HG02885 (cell line): ENCODE measurements at regions not wholly inside any gene's neighbourhood (a gene's known extent, or its start where the extent isn't known, plus 50 kb on each side); places are given as distances from the start of the nearest gene placed in this dataset.
"Not testable (repeated sequence)": the region's sequence is repeated elsewhere in the genome, so short reads cannot be mapped to it uniquely, and the experiment has no call there.

Experiments used
- ATAC-seq: cut with Tn5 transposase; IDR thresholded peaks from one replicate; pipeline ENCODE4 v1.9.1; 2021; ENCODE audit warnings: mild to moderate bottlenecking; ENCODE audit not compliant: unreplicated experiment, poor library complexity

- no peak for ATAC-seq
Observed at GRCh38 chr5:1961952-1962595, 79.3 kb upstream of the IRX4 start.

GRCh38 chr5:1961304-1961946 lies 78.7 kb upstream of the IRX4 start:
- no peak for ATAC-seq

GRCh38 chr5:1960595-1961303 lies 78.0 kb upstream of the IRX4 start:
- ATAC-seq: no peak

GRCh38 chr5:1959725-1960581 lies 77.2 kb upstream of the IRX4 start:
- ATAC-seq: no peak

GRCh38 chr5:1959231-1959630 lies 76.5 kb upstream of the IRX4 start:
- ATAC-seq: no peak

GRCh38 chr5:1958211-1959010 lies 75.7 kb upstream of the IRX4 start:
- ATAC-seq: no peak

- no peak for ATAC-seq
Observed at GRCh38 chr5:1955586-1955985, 72.9 kb upstream of the IRX4 start.

GRCh38 chr5:1953710-1954109 lies 71.0 kb upstream of the IRX4 start:
- not testable (repeated sequence) for ATAC-seq

- ATAC-seq: no peak
Observed at GRCh38 chr5:1952444-1953099, 69.8 kb upstream of the IRX4 start.

- no peak for ATAC-seq
Observed at GRCh38 chr5:1952021-1952420, 69.3 kb upstream of the IRX4 start.

- ATAC-seq: no peak
Observed at GRCh38 chr5:1951165-1951816, 68.6 kb upstream of the IRX4 start.

GRCh38 chr5:1950708-1951103 lies 68.0 kb upstream of the IRX4 start:
- ATAC-seq: no peak

- no peak for ATAC-seq
Observed at GRCh38 chr5:1950096-1950707, 67.5 kb upstream of the IRX4 start.

GRCh38 chr5:1949253-1949652 lies 66.5 kb upstream of the IRX4 start:
- no peak for ATAC-seq

GRCh38 chr5:1948663-1949191 lies 66.0 kb upstream of the IRX4 start:
- no peak for ATAC-seq

- no peak for ATAC-seq
Observed at GRCh38 chr5:1948111-1948510, 65.4 kb upstream of the IRX4 start.

GRCh38 chr5:1946776-1947175 lies 64.1 kb upstream of the IRX4 start:
- ATAC-seq: no peak

GRCh38 chr5:1946122-1946677 lies 63.5 kb upstream of the IRX4 start:
- ATAC-seq: no peak
